GM12873 (cell line): ENCODE measurements at regions not wholly inside any gene's neighbourhood (a gene's known extent, or its start where the extent isn't known, plus 50 kb on each side); places are given as distances from the start of the nearest gene placed in this dataset.

Source experiments
- CTCF ChIP-seq: IDR thresholded peaks from 2 replicates; pipeline ENCODE4 v1.5.1; 2012; ENCODE audit warnings: low read depth, mild to moderate bottlenecking, moderate library complexity, low read length, control low read depth; ENCODE audit not compliant: insufficient read depth; ENCODE audit errors: missing control alignments

- TF ChIP-seq CTCF: no peak
Measured at GRCh38 chr4:23547601-23548000, 342.2 kb downstream of the PPARGC1A start.

GRCh38 chr4:23547096-23547495 lies 342.8 kb downstream of the PPARGC1A start:
- TF ChIP-seq CTCF: no peak

- TF ChIP-seq CTCF: no peak
Measured at GRCh38 chr4:23539969-23540569, 349.8 kb downstream of the PPARGC1A start.

GRCh38 chr4:23533859-23534258 lies 356.0 kb downstream of the PPARGC1A start:
- TF ChIP-seq CTCF: no peak

- TF ChIP-seq CTCF: no peak
Measured at GRCh38 chr4:23516716-23517115, 373.1 kb downstream of the PPARGC1A start.

- TF ChIP-seq CTCF: no peak
Measured at GRCh38 chr4:23504083-23504482, 385.8 kb downstream of the PPARGC1A start.

- TF ChIP-seq CTCF: no peak
Measured at GRCh38 chr4:23500894-23501449, 388.9 kb downstream of the PPARGC1A start.
